ENCODE measurements at regions not wholly inside any gene's neighbourhood (a gene's known extent, or its start where the extent isn't known, plus 50 kb on each side); places are given as distances from the start of the nearest gene placed in this dataset.

DNA sequence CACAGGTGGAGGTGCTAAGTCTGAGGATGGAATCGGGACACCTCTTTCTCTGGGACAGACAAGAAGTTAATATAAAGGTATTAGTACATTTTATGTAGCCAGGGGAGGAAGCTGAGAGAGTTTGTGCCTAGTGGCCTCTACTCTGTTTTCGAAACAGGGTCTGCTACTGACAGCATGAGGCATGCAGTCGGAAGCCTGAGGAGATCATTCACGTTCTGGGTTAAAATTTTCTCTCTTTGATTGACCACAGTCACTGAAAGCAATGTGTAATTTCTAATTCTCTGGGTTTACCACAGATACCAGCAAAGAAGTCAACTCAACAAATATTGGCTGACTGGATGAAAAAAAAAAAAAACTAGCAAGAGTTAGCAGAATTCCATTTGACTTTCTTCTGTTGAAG is 53.3 kb upstream of the KCTD7 start:
- no peak for DNase-seq (ENCODE audit: low spot score)

DNA sequence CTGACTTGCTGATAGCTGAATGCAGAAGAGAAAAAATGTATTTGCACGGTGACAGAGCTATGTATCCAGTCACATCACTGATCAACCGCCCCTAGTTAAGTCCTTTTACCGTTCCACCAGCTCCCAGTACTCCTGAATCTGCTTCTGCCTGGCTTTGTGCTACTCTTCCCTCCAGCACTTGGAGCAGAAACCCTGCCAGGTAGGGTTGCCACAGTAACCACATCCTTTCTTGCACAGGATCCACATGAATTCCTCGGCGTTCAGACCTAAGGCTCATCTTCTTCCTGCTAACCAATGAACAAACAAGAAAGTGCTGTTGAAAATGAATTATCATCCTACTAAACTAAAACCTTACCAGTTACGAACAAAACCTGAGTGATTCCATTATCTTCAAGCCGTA is 52.0 kb upstream of the KCTD7 start:
- DNase-seq (ENCODE audit: low spot score): no peak
